ENCODE measurements at regions not wholly inside any gene's neighbourhood (a gene's known extent, or its start where the extent isn't known, plus 50 kb on each side); places are given as distances from the start of the nearest gene placed in this dataset.
"Not testable (repeated sequence)": the region's sequence is repeated elsewhere in the genome, so short reads cannot be mapped to it uniquely, and the experiment has no call there.

- TF ChIP-seq POLR2A, CTCF, EP300 (IDR thresholded peaks at IDR 0.05): not testable (repeated sequence)
Measured at GRCh38 chr14:40216408-40216807, 784.2 kb upstream of the FBXO33 start.
